Fibroblast of skin of right quadriceps (primary cell): ENCODE measurements at regions not wholly inside any gene's neighbourhood (a gene's known extent, or its start where the extent isn't known, plus 50 kb on each side); places are given as distances from the start of the nearest gene placed in this dataset.

Experiments
- DNase-seq: peaks from one replicate; pipeline ENCODE4 v3.0.0-alpha.2; 2013

DNA sequence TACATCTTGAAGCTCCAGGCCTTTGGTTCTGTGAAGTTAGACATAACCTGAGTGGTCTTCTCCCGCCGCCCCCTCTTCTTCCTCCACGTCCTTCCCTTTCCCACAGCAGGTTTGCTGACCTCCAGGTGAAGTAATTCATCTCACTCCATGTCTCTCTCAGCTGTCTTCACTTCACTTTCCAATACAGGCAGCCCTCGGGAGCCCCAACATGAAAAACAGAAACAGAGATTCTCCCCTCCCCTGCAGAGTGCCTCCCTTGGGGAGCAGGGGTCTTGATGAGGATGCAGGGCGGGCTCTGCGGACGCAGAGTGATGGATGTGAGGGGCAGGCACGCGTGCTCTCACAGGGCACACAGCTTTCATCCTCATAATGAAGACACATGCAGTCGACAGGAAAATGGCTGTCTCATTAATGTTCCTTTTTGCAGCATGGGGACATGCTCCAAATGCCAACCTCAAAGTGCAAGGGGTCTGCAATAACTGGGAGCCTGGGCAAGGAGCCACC, 95.6 kb downstream of the GPAM start:
- no peak for DNase-seq

DNA sequence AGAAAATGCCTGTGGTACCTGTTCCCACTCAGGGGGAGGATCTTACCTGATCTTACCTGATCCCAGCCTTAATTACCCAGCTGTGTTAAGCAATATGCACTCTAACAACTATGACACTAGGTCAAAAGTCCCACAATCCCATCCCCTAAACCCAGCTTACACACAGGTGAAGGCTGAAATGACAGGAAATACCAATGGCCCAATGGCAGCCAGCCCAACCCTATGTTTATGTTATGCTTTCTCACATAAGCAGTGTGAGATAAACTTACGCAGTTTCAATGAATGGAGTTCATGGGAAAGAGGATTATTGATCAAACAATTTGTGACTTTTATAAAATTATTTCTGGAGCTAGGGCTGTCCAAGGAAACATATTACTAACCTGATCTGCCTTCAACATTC, 91.9 kb downstream of the GPAM start:
- DNase-seq: no peak

DNA sequence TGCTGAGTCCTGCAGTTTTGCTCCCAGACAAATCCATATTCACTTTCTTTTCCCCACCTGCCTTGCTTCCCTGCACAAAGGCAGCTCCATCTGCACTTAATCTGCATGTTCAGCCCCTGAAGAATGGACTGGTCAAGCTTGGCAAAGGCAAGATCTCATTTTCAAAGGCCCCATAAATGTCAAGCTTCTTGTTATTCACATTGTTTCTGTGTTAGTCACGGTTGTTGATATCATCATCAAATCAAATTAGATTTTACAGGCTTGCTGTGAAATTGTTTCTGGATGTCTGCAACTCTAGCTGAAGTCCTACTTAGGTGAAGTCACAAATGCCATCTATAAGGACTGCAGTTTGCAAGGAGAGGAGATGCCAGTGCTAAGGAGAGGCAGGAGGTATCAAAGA, 91.0 kb downstream of the GPAM start:
- DNase-seq: no peak

DNA sequence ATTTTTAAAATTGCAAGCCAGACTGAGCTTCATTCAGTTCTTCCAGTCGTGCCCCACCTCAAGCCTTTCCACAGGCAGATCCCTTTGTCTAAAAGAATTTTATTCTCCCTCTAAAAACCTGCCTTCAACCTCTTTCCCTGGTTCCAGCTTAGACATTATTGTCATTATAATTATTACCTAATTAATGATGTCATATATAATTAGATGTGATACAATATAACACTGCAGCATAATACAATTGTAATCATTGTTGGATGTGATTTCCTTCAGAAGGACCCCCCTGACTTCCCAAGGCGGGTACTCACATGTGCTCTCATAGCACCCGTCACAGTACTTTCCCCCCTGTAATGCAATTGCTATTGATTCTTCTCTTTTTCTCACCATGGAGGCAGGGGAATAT, 88.6 kb downstream of the GPAM start:
- DNase-seq: no peak

DNA sequence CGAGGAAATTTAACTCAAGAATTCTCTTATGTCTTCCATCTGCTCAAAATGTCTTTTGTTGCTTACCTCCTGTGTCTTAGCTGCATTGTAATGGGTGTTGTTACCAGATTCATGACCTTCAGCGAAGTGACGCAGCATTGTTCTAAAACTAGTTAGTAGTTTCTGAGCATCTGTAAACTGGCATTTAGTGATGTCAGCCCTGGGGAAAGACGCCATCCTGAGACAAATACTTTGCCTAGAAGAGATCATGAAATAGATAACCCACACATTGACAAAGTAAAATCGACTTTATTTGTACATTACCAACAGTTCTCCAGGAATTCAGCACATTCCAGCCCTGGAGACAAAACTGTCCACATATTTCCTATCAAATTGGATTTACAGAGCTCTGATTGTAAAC, 87.8 kb downstream of the GPAM start:
- DNase-seq: no peak

DNA sequence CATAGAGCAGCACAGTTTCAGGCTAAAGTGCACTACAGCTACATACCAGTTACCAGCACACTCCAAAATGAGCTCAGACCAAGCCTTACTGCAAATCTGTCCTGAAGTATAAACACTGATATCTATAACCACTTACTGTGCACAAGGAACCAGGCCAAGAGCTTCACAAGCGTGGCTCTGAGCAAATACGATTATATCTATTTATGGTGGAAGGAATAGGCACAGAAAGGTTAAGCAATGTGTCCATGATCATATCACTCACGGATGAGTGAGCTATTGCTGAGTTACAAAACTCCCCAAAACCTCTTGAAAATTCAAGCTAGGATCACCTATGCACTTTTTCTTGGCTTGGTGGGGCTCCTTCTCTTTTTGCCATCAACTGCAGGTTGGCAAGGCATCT, 84.9 kb downstream of the GPAM start:
- DNase-seq: no peak
